Large intestine (tissue), 3 donors: ENCODE measurements at regions not wholly inside any gene's neighbourhood (a gene's known extent, or its start where the extent isn't known, plus 50 kb on each side); places are given as distances from the start of the nearest gene placed in this dataset.
"Not testable (repeated sequence)": the region's sequence is repeated elsewhere in the genome, so short reads cannot be mapped to it uniquely, and the experiment has no call there.

ENCODE experiments used
- DNase-seq, 2 donors: peaks; one replicate each; pipeline versions ENCODE4 v3.0.0 to v3.0.0-alpha.2; 2013
- H3K27ac ChIP-seq: one replicate; pipeline ENCODE4 v1.5.1; 2013; ENCODE audit warnings: low read length
- H3K27me3 ChIP-seq: 2 replicates; pipeline ENCODE4 v1.6.1; 2013; ENCODE audit warnings: low read length; ENCODE audit not compliant: control insufficient read depth, insufficient read depth
- H3K36me3 ChIP-seq: 2 replicates; pipeline ENCODE4 v1.6.1; 2013; ENCODE audit warnings: low read length; ENCODE audit not compliant: control insufficient read depth, insufficient read depth
- H3K4me1 ChIP-seq: one replicate; pipeline ENCODE4 v1.6.1; 2013; ENCODE audit warnings: low read length; ENCODE audit not compliant: control insufficient read depth, insufficient read depth
- H3K4me3 ChIP-seq: one replicate; pipeline ENCODE4 v1.5.1; 2013; ENCODE audit warnings: low read length
- H3K9me3 ChIP-seq: one replicate; pipeline ENCODE4 v1.6.1; 2013; ENCODE audit warnings: mild to moderate bottlenecking, low read depth, low read length, moderate library complexity; ENCODE audit not compliant: control insufficient read depth
- WGBS: methylation state at CpG from one replicate; pipeline ENCODE4 v1.1.5; 2013; ENCODE audit warnings: low lambda C conversion rate; ENCODE audit not compliant: insufficient coverage; 5-methylcytosine and 5-hydroxymethylcytosine counted together

DNA sequence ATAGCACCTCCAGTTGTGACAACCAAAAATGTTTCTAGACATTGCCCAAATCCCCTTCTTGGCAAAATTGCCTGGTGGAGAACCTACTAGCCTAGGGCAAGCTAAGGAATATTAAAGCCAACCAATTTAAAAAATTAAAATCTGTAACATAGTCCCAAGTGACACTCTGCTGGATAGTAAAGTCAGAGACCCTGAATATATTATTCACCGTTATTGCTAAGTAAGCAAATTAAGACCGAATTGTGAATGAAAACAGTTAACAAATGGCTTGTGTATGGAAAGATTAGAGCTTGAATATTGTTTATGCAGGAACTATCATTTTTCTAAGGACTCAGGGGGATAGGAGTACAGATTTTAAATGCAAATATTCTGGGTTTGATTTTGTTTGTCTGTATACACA, 208.1 kb downstream of the DMAC1 start:
- H3K36me3 ChIP-seq: no peaks in the 10 kb centered on the region
- no peaks in the 10 kb centered on the region for H3K4me1 ChIP-seq
- no peak overlapping the region for H3K4me3 ChIP-seq
- no peaks in the 10 kb centered on the region for H3K27me3 ChIP-seq
- 85% methylated on average over 2 of the region's 2 CpGs for WGBS
- no peak for DNase-seq
- no peak overlapping the region for H3K27ac ChIP-seq
- H3K9me3 ChIP-seq: no peaks in the 10 kb centered on the region

DNA sequence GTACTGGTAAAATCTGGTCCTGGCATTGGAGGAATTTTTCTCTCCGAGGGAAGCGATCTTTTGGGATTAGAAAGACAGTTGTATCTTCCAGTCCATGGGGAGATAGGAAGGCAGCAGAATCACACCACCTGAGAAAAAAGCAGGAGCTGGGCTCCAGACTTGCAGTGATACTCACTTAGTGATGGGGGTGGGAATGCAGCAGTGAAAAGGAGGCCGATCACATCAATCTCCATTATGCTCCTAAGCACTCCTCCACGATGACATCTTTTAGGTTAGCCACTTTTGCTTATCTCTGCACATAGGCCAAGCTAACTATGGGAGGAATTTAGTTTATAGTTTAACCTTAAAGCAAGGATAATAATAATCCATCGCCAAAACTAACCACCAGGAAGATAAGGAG, 219.0 kb downstream of the DMAC1 start:
- Histone ChIP-seq H3K9me3 (no peaks in the 10 kb centered on the region), H3K27ac (no peak overlapping the region), H3K4me3 (no peak overlapping the region), H3K36me3 (no peaks in the 10 kb centered on the region), H3K4me1 (no peaks in the 10 kb centered on the region), H3K27me3 (no peaks in the 10 kb centered on the region)
- WGBS: 21% methylated on average over 2 of the region's 5 CpGs
- no peak for DNase-seq

DNA sequence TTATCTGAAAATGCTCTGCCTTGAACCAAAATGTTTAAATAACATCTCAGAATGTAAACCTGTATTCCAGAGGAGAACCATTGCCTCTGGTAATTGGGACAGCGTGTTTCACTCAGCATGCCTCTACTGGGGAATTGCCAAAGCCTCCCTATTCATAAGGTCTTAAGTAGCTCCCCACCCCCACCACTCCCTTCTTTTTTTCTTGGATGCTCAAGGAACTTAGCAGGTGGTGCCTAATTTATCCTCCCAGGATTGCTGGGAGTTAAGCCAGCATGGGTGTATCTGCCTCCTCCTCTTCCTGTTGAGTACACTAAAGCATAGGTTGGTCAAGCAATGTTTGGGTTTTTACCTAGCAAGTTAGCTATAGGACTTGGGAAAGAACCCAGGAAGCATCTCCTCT, 220.2 kb downstream of the DMAC1 start:
- WGBS: no CpG with 5 or more reads among the region's 1 CpG
- Histone ChIP-seq H3K4me1 (no peaks in the 10 kb centered on the region), H3K27ac (no peak overlapping the region), H3K9me3 (no peaks in the 10 kb centered on the region), H3K27me3 (no peaks in the 10 kb centered on the region), H3K4me3 (no peak overlapping the region), H3K36me3 (no peaks in the 10 kb centered on the region)
- DNase-seq: no peak

DNA sequence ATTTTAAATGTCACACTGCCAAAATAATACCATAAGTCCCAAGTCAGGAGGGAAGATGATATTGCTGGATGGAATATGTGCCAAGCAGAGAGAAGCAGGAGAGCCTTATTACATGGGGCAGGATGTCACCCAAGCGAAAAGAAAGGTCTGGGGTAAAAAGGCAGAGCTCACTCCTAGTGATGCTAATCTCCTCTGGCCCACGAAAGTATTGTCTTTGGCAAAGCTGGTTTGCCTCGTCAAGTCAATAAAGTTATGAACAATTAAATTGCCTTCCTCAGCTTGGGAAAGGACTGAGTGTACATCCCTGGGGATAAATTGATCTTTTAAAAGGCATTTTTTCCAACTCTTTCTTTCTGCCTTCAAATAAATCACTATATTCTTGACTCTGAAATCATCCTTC, 220.6 kb downstream of the DMAC1 start:
- WGBS: no CpG with 5 or more reads among the region's 3 CpGs
- H3K36me3 ChIP-seq: no peaks in the 10 kb centered on the region
- no peaks in the 10 kb centered on the region for H3K4me1 ChIP-seq
- H3K9me3 ChIP-seq: no peaks in the 10 kb centered on the region
- no peak for DNase-seq
- no peak overlapping the region for H3K4me3 ChIP-seq
- no peak overlapping the region for H3K27ac ChIP-seq
- H3K27me3 ChIP-seq: no peaks in the 10 kb centered on the region

DNA sequence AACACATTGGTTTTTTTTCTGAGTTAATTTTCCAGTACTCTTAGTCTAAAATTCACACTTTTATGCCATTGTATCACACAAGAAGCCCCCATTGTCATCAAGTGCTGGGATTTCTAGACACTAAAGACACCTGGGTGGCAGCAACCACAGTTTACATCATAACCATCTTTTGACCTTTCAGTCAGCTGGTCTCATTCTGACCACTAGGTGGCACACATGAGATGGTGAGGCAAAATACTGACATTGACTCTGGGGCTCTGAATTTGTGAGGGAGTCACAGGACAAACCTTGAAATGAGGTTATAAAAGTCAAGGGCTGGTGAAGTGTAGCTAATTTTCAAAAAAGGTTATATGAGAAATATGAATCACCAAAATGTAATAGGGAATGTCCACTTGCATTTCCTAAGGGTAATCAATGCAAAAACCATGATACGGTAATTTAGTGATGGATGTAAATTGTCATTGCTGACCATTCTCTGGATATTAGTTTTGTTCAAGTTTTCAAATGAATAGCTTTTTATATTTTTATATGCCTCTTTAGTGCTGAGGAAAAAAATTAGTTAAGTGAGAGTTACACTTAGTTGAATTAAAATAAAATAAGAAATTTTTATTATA, 229.4 kb downstream of the DMAC1 start:
- 100% methylated on average over 1 of the region's 1 CpG for WGBS
- Histone ChIP-seq H3K27ac (no peak overlapping the region), H3K9me3 (no peaks in the 10 kb centered on the region), H3K4me3 (no peak overlapping the region), H3K36me3 (no peaks in the 10 kb centered on the region), H3K4me1 (no peaks in the 10 kb centered on the region), H3K27me3 (no peaks in the 10 kb centered on the region)
- peak; percentile 6 to 25 for DNase-seq

DNA sequence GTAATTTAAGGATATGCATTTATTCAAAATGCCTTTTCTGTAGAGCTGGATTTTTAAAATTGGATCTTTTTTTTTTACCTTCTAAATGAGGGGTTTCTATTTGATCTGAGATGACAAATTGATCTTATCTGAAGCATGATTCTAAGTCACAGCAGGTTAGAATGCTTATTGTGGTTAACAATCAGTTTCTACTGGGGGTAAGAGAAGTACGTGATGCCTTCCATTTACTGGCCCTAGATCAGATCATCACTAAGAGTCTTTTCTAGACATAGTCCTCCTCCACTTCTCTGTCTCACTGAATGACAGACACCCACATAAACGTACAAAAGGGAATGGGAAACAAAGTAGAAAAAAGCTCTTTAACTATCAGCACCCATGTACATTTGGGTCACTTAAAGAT, 231.9 kb downstream of the DMAC1 start:
- H3K27ac ChIP-seq: no peak overlapping the region
- no peaks in the 10 kb centered on the region for H3K4me1 ChIP-seq
- DNase-seq: no peak
- H3K4me3 ChIP-seq: no peak overlapping the region
- no peaks in the 10 kb centered on the region for H3K36me3 ChIP-seq
- no CpG with 5 or more reads among the region's 2 CpGs for WGBS
- H3K27me3 ChIP-seq: no peaks in the 10 kb centered on the region
- no peaks in the 10 kb centered on the region for H3K9me3 ChIP-seq

DNA sequence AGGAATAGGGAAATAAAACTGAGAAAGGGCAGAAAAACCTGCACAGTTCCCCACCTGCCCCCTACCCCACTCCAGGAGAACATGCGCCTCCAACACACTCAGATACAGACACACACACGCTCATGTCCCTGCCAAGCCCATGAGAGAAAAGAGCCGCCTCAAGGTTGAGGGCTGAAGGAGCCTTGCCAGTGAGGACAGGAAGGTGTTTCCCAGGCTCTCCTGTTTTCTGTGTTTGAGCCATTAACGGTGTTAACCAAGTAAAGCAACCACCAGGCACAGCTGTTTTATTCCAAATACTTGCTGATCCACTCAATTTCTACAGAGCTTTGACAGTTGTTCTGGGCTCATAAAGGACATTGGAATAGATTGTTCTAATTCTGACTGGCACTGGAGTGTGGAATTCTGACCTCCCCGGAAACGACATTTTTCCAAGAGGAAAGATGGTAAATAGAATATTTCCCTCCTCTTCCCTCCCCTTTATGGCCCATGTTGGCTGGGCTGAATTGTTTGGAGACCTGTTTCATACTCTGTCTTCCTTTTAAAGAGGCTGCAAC, 238.0 kb downstream of the DMAC1 start:
- Histone ChIP-seq H3K27me3 (no peaks in the 10 kb centered on the region), H3K4me3 (no peak overlapping the region), H3K27ac (no peak overlapping the region), H3K36me3 (no peaks in the 10 kb centered on the region), H3K4me1 (no peaks in the 10 kb centered on the region), H3K9me3 (no peaks in the 10 kb centered on the region)
- no CpG with 5 or more reads among the region's 6 CpGs for WGBS
- DNase-seq: no peak

DNA sequence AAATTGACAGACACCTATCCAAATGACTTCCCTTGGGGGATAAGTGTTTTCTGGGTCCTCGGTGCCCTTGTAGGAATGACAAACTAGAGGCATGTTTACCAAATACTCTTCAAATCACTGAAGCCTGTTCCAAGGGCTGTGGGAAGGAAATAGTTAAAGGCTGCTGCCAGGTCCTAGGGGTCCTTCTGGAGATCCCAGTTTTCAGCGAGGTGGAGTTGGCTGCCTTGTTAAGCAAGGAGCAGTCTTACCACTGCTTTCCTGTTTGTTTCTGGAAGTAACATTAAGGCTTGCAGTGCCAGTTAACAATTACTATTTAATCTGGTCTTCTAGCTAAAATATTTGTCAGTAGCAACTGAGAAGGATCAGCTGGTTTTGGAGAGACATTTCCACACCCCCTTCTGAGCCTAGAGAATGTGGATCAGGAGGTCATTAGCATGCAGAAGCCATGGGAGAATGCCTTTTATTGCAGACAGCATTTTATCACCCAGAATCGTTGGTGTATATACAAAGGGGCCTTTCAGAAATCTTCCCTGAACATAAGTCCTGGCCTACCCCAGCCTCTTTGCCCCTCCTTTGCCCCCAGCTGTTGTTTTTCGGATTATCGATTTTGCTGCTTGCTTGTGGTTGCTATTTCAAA, 238.8 kb downstream of the DMAC1 start:
- Histone ChIP-seq H3K4me3 (no peak overlapping the region), H3K27ac (no peak overlapping the region), H3K36me3 (no peaks in the 10 kb centered on the region), H3K9me3 (no peaks in the 10 kb centered on the region), H3K4me1 (no peaks in the 10 kb centered on the region), H3K27me3 (no peaks in the 10 kb centered on the region)
- peak in 1 of 2 donors; percentile 10 for DNase-seq
- no CpG with 5 or more reads among the region's 5 CpGs for WGBS

DNA sequence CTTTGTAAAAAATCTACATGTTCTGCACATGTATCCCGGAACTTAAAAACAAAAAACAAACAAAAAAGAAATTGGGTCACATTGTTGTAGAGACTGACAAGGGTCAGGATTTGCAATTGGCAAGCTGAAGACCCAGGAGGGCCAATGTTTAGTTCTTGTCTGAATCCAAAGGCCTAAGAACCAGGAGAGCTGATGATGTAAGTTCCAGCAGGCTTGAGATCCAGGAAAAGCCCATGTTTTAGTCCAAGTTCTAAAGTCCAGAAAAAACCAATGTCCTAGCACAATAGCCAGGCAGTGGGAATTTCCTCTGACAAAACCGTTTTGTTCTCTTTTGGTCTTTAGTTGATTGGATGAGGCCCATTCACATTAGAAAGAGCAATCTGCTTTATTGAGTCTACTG, 244.9 kb downstream of the DMAC1 start:
- Histone ChIP-seq H3K9me3 (no peaks in the 10 kb centered on the region), H3K27me3 (no peaks in the 10 kb centered on the region), H3K27ac (no peak overlapping the region), H3K4me3 (no peak overlapping the region), H3K4me1 (no peaks in the 10 kb centered on the region), H3K36me3 (no peaks in the 10 kb centered on the region)
- WGBS: 100% methylated on average over 1 of the region's 2 CpGs
- no peak for DNase-seq

DNA sequence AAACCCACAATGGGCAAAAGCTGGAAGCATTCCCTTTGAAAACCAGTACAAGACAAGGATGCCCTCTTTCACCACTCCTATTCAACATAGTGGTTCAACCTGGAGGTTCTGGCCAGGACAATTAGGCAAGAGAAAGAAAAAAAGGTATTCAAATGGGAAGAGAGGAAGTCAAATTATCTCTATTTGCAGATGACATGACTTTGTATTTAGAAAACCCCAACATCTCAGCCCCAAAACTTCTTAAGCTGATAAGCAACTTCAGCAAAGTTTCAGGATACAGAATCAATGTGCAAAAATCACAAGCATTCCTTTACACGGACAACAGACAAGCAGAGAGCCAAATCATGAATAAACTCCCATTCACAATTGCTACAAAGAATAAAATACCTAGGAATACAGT, 246.9 kb downstream of the DMAC1 start:
- no CpG with 5 or more reads among the region's 1 CpG for WGBS
- not testable (repeated sequence) for H3K4me1 ChIP-seq, DNase-seq, H3K4me3 ChIP-seq, H3K27me3 ChIP-seq, H3K9me3 ChIP-seq, H3K27ac ChIP-seq, H3K36me3 ChIP-seq

DNA sequence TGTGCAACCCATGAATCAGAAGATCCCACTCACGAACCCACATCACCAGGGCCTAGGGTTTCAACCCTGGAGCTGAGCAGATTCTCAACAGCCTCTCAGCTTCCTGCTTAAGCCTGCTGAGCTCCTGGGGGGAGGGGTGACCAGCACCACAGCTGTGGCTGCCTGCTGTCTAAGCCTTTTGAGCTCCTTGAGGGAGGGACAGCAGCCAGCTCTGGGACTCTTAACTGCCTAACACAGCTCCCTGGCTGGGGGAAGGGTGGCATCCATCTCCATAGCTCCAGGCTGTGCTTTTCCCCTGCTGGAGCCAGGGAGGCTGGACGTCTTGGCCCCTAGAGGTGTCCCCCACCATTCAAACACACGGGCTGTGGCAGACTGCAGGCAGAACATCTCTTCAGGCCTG, 250.3 kb downstream of the DMAC1 start:
- peak; percentile 33 for DNase-seq
- H3K27me3 ChIP-seq: no peaks in the 10 kb centered on the region
- no peaks in the 10 kb centered on the region for H3K9me3 ChIP-seq
- no peak overlapping the region for H3K27ac ChIP-seq
- WGBS: no CpG with 5 or more reads among the region's 3 CpGs
- H3K36me3 ChIP-seq: no peaks in the 10 kb centered on the region
- H3K4me1 ChIP-seq: no peaks in the 10 kb centered on the region
- H3K4me3 ChIP-seq: no peak overlapping the region
